Stimulated activated effector memory CD8-positive, alpha-beta T cell treated with anti-CD3 and anti-CD28 coated beads, Interleukin-12 subunit alpha, Interleukin-12 subunit beta, amount 100 ng/mL, for 72 hours (primary cell): ENCODE measurements at regions not wholly inside any gene's neighbourhood (a gene's known extent, or its start where the extent isn't known, plus 50 kb on each side); places are given as distances from the start of the nearest gene placed in this dataset.

Source experiments
- ATAC-seq: fragments of 150-1000 bp; cut with Tn5 transposase; 2 replicates; pipeline ENCODE4 v1.10.0; 2021
- DNase-seq, 2 donors: peaks; one replicate each; pipeline ENCODE4 v3.0.0; 2021 to 2022; ENCODE audit warnings: low spot score in 2 of 2
- H3K27ac Mint-ChIP-seq: one replicate; pipeline ENCODE4 v1.8.0; 2022; ENCODE audit warnings: mild to moderate bottlenecking, mixed read lengths
- H3K36me3 Mint-ChIP-seq: one replicate; pipeline ENCODE4 v1.8.0; 2022; ENCODE audit warnings: mild to moderate bottlenecking, mixed read lengths
- H3K4me1 Mint-ChIP-seq: one replicate; pipeline ENCODE4 v1.8.0; 2022; ENCODE audit warnings: mixed read lengths
- H3K4me3 Mint-ChIP-seq: one replicate; pipeline ENCODE4 v1.8.0; 2022; ENCODE audit warnings: mild to moderate bottlenecking, mixed read lengths
- H3K9me3 Mint-ChIP-seq: one replicate; pipeline ENCODE4 v1.8.0; 2022; ENCODE audit warnings: mixed read lengths

GRCh38 chr2:56133931-56134629 lies 49.7 kb upstream of the CCDC85A start:
- H3K4me3 Mint-ChIP-seq = no peak overlapping the region
- DNase-seq (no peak), ATAC-seq (no peak)
- no peak overlapping the region for H3K27ac Mint-ChIP-seq
- no peaks in the 10 kb centered on the region for H3K9me3 Mint-ChIP-seq
- H3K36me3 Mint-ChIP-seq = no peaks in the 10 kb centered on the region
- H3K4me1 Mint-ChIP-seq = no peaks in the 10 kb centered on the region
